H9 (cell line): ENCODE measurements at regions not wholly inside any gene's neighbourhood (a gene's known extent, or its start where the extent isn't known, plus 50 kb on each side); places are given as distances from the start of the nearest gene placed in this dataset.

Experiments used
- DNase-seq: peaks from one replicate; pipeline ENCODE4 v3.0.0-alpha.2; 2017
- H2AFZ ChIP-seq: one replicate; pipeline ENCODE4 v1.6.1; 2013; ENCODE audit warnings: mild to moderate bottlenecking, low read length, control low read depth, moderate library complexity
- H2AK5ac ChIP-seq: 2 replicates; pipeline ENCODE4 v1.6.1; 2013; ENCODE audit warnings: low read length, control low read depth, mixed read lengths; ENCODE audit not compliant: insufficient read length
- H2BK120ac ChIP-seq: one replicate; pipeline ENCODE4 v1.6.1; 2013; ENCODE audit warnings: low read depth, mild to moderate bottlenecking, low read length, control low read depth, inconsistent platforms; ENCODE audit not compliant: poor library complexity, severe bottlenecking
- H2BK12ac ChIP-seq: 2 replicates; pipeline ENCODE4 v1.6.1; 2013; ENCODE audit warnings: low read length, control low read depth, mixed read lengths, low read depth; ENCODE audit not compliant: insufficient read length
- H2BK15ac ChIP-seq: 2 replicates; pipeline ENCODE4 v1.6.1; 2013; ENCODE audit warnings: low read depth, low read length, control low read depth
- H2BK20ac ChIP-seq: one replicate; pipeline ENCODE4 v1.6.1; 2013; ENCODE audit warnings: low read depth, mild to moderate bottlenecking, low read length, control low read depth, inconsistent platforms; ENCODE audit not compliant: poor library complexity, severe bottlenecking
- H2BK5ac ChIP-seq: 2 replicates; pipeline ENCODE4 v1.6.1; 2013; ENCODE audit warnings: low read length, control low read depth, mixed read lengths; ENCODE audit not compliant: insufficient read length
- H3K14ac ChIP-seq: 2 replicates; pipeline ENCODE4 v1.6.1; 2013; ENCODE audit warnings: low read length, control low read depth; ENCODE audit not compliant: insufficient read depth
- H3K18ac ChIP-seq: 2 replicates; pipeline ENCODE4 v1.6.1; 2013; ENCODE audit warnings: low read depth, mild to moderate bottlenecking, mixed read lengths, low read length, control low read depth; ENCODE audit not compliant: insufficient read length
- H3K23ac ChIP-seq: 2 replicates; pipeline ENCODE4 v1.6.1; 2013; ENCODE audit warnings: low read length, control low read depth, mixed read lengths, low read depth; ENCODE audit not compliant: insufficient read length
- H3K23me2 ChIP-seq: 2 replicates; pipeline ENCODE4 v1.6.1; 2013; ENCODE audit warnings: low read depth, mild to moderate bottlenecking, mixed read lengths, low read length, control low read depth; ENCODE audit not compliant: insufficient read length, poor library complexity, severe bottlenecking
- H3K27ac ChIP-seq: 2 replicates; pipeline ENCODE4 v1.5.1; 2013; ENCODE audit warnings: low read length, control low read depth, mixed read lengths, low read depth; ENCODE audit not compliant: insufficient read length
- H3K27me3 ChIP-seq: 2 replicates; pipeline ENCODE4 v1.6.1; 2013; ENCODE audit warnings: low read length, control low read depth, inconsistent platforms; ENCODE audit not compliant: insufficient read depth
- H3K4ac ChIP-seq: 2 replicates; pipeline ENCODE4 v1.6.1; 2013; ENCODE audit warnings: low read depth, mild to moderate bottlenecking, control low read depth, inconsistent platforms, low read length, moderate library complexity
- H3K4me1 ChIP-seq: 2 replicates; pipeline ENCODE4 v1.6.1; 2013; ENCODE audit warnings: low read length, control low read depth, inconsistent platforms; ENCODE audit not compliant: insufficient read depth
- H3K4me2 ChIP-seq: 2 replicates; pipeline ENCODE4 v1.6.1; 2013; ENCODE audit warnings: low read length, control low read depth, mixed read lengths; ENCODE audit not compliant: insufficient read length, insufficient read depth
- H3K56ac ChIP-seq: 2 replicates; pipeline ENCODE4 v1.6.1; 2013; ENCODE audit warnings: low read depth, mild to moderate bottlenecking, mixed read lengths, low read length, control low read depth; ENCODE audit not compliant: insufficient read length
- H3K79me1 ChIP-seq: 2 replicates; pipeline ENCODE4 v1.6.1; 2013; ENCODE audit warnings: low read depth, mild to moderate bottlenecking, moderate library complexity, low read length, control low read depth, inconsistent platforms; ENCODE audit not compliant: insufficient read depth, poor library complexity, severe bottlenecking
- H3K79me2 ChIP-seq: 2 replicates; pipeline ENCODE4 v1.6.1; 2013; ENCODE audit warnings: low read length, control low read depth, inconsistent platforms; ENCODE audit not compliant: insufficient read depth
- H3K9ac ChIP-seq: 2 replicates; pipeline ENCODE4 v1.6.1; 2013; ENCODE audit warnings: low read length, control low read depth, mixed read lengths; ENCODE audit not compliant: insufficient read length; ENCODE audit errors: extremely low read depth
- H3K9me3 ChIP-seq: one replicate; pipeline ENCODE4 v1.6.1; 2013; ENCODE audit warnings: low read depth, low read length, inconsistent platforms; ENCODE audit not compliant: control insufficient read depth
- H3T11ph ChIP-seq: one replicate; pipeline ENCODE4 v1.6.1; 2013; ENCODE audit warnings: mild to moderate bottlenecking, low read length, control low read depth, inconsistent platforms
- H4K20me1 ChIP-seq: one replicate; pipeline ENCODE4 v1.6.1; 2013; ENCODE audit not compliant: control insufficient read depth, insufficient read length, insufficient read depth
- H4K5ac ChIP-seq: 2 replicates; pipeline ENCODE4 v1.6.1; 2013; ENCODE audit warnings: low read depth, mild to moderate bottlenecking, mixed read lengths, low read length, control low read depth; ENCODE audit not compliant: insufficient read length
- H4K8ac ChIP-seq: replicated peaks from 2 replicates; pipeline ENCODE4 v1.6.1; 2013; ENCODE audit warnings: low read length, control low read depth, mixed read lengths, low read depth; ENCODE audit not compliant: insufficient read length
- H4K91ac ChIP-seq: 2 replicates; pipeline ENCODE4 v1.6.1; 2013; ENCODE audit warnings: low read depth, mild to moderate bottlenecking, moderate library complexity, mixed read lengths, low read length, control low read depth; ENCODE audit not compliant: insufficient read length
- H3K27ac Mint-ChIP-seq, 3 experiments: 2 replicates in 2 of 3; 3 replicates in 1 of 3; pipeline ENCODE4 v1.8.0; 2020 to 2021; ENCODE audit warnings: mixed read lengths in 3 of 3, mild to moderate bottlenecking in 1 of 3, moderate library complexity in 1 of 3
- H3K27me3 Mint-ChIP-seq: 2 replicates; pipeline ENCODE4 v1.8.0; 2021; ENCODE audit warnings: low read depth, mild to moderate bottlenecking, moderate library complexity, mixed read lengths
- H3K36me3 Mint-ChIP-seq, 3 experiments: 2 replicates in 2 of 3; 3 replicates in 1 of 3; pipeline ENCODE4 v1.8.0; 2020 to 2021; ENCODE audit warnings: low read depth in 3 of 3, mixed read lengths in 3 of 3; ENCODE audit not compliant: insufficient read depth in 1 of 3
- H3K4me1 Mint-ChIP-seq, 2 experiments: 2 replicates each; pipeline ENCODE4 v1.8.0; 2020; ENCODE audit warnings: mixed read lengths in 2 of 2
- H3K4me3 Mint-ChIP-seq, 2 experiments: 2 replicates in 1 of 2; 3 replicates in 1 of 2; pipeline ENCODE4 v1.8.0; 2020 to 2021; ENCODE audit warnings: mild to moderate bottlenecking in 2 of 2, mixed read lengths in 2 of 2, moderate library complexity in 1 of 2
- H3K9me3 Mint-ChIP-seq, 2 experiments: 2 replicates in 1 of 2; 3 replicates in 1 of 2; pipeline ENCODE4 v1.8.0; 2020; ENCODE audit warnings: mild to moderate bottlenecking in 2 of 2, mixed read lengths in 2 of 2, moderate library complexity in 1 of 2
- CTCF ChIP-seq: fragments of 200-600 bp; sonication (generic); conservative IDR thresholded peaks from 3 replicates; pipeline ENCODE4 v1.8.0; 2021; ENCODE audit warnings: antibody characterized with exemption, mild to moderate bottlenecking
- WGBS: extraction: QIAGEN DNeasy Blood & Tissue Kit; methylation state at CpG from one replicate; pipeline ENCODE4 v1.1.7; 2013; ENCODE audit warnings: missing lambda C conversion rate, low lambda C conversion rate, mixed read lengths; ENCODE audit not compliant: insufficient read length; ENCODE audit errors: extremely low coverage; 5-methylcytosine and 5-hydroxymethylcytosine counted together

DNA sequence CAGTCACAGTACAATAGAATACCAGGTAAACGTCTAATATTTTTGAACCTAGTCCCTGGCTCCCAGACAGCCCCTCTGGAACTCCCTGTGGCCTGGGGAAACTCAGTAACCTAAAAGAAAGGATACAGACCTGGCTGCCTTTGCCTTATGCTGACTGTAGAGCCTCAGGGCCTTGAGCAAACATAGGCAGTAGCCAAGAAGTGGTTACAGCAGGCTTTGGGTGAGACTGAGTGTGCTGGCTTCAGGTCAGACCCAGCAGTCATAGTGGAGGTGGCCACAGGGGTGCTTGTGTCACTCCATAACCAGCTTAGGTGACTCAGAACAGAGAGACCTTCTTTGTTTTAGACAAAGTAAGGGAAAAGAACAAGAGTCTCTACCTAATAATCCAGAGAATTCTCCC lies 141.8 kb upstream of the PRDX4 start:
- Mint-ChIP-seq H3K9me3 (peaks cover 23 to 38% of the 10 kb centered on the region in 2 experiments), H3K27me3 (no peaks in the 10 kb centered on the region; the same call in 1 of the 2 replicates), H3K36me3 (peaks cover 17 to 44% (median 26%) of the 10 kb centered on the region in 3 experiments), H3K27ac (no peak overlapping the region), H3K4me1 (no peaks in the 10 kb centered on the region), H3K4me3 (no peak overlapping the region)
- H4K91ac ChIP-seq = no peak overlapping the region
- H3K9me3 ChIP-seq = no peaks in the 10 kb centered on the region
- no peak overlapping the region for H2BK120ac ChIP-seq
- no peak overlapping the region for H2AFZ ChIP-seq
- H3K18ac ChIP-seq = no peak overlapping the region
- no peaks in the 10 kb centered on the region for H3K79me2 ChIP-seq
- no peak for DNase-seq
- H3K4me1 ChIP-seq = no peaks in the 10 kb centered on the region
- no peak overlapping the region for H3K27ac ChIP-seq
- no peaks in the 10 kb centered on the region for H3K23me2 ChIP-seq
- no peak overlapping the region for H4K8ac ChIP-seq
- H3K4ac ChIP-seq = no peak overlapping the region
- H4K20me1 ChIP-seq = no peaks in the 10 kb centered on the region
- H2BK12ac ChIP-seq = no peak overlapping the region
- H3K9ac ChIP-seq = no peak overlapping the region
- H3K79me1 ChIP-seq = no peaks in the 10 kb centered on the region
- H2BK15ac ChIP-seq = no peak overlapping the region
- TF ChIP-seq CTCF = no peak
- H2BK5ac ChIP-seq = no peak overlapping the region
- no peak overlapping the region for H3K4me2 ChIP-seq
- H2BK20ac ChIP-seq = no peak overlapping the region
- no peak overlapping the region for H3K56ac ChIP-seq
- H3K27me3 ChIP-seq = no peaks in the 10 kb centered on the region
- H4K5ac ChIP-seq = no peak overlapping the region
- no peak overlapping the region for H3T11ph ChIP-seq
- WGBS = no CpG with 5 or more reads among the region's 1 CpG
- H3K23ac ChIP-seq = no peak overlapping the region
- H2AK5ac ChIP-seq = no peak overlapping the region
- H3K14ac ChIP-seq = no peak overlapping the region
